Tibial nerve (tissue), 3 donors: ENCODE measurements at regions not wholly inside any gene's neighbourhood (a gene's known extent, or its start where the extent isn't known, plus 50 kb on each side); places are given as distances from the start of the nearest gene placed in this dataset.

Experiments used
- CTCF ChIP-seq, 5 experiments: fragments of 200-600 bp in 3 of 5; fragments of 450-650 bp in 2 of 5; sonication (generic) in 3 of 5; IDR thresholded peaks; one replicate each; pipeline ENCODE4 v1.5.1; 2016 to 2019; ENCODE audit warnings: antibody characterized with exemption in 5 of 5, mild to moderate bottlenecking in 3 of 5, moderate library complexity in 2 of 5
- POLR2A ChIP-seq, 2 donors: fragments of 450-650 bp; IDR thresholded peaks; one replicate each; pipeline ENCODE4 v1.6.1; 2017; ENCODE audit warnings: antibody characterized with exemption in 2 of 2, mild to moderate bottlenecking in 2 of 2, moderate library complexity in 2 of 2

GRCh38 chr1:214823311-214824117 lies 220.5 kb downstream of the CENPF start:
- no peak for TF ChIP-seq POLR2A (IDR thresholded peaks at IDR 0.05)
- TF ChIP-seq CTCF (IDR thresholded peaks at IDR 0.05): no peak
